ENCODE measurements at regions not wholly inside any gene's neighbourhood (a gene's known extent, or its start where the extent isn't known, plus 50 kb on each side); places are given as distances from the start of the nearest gene placed in this dataset.

GRCh38 chr20:12764851-12765250 lies 243.9 kb upstream of the SPTLC3 start:
- no peak overlapping the region for H3K4me2 ChIP-seq (ENCODE audit: low read length)
- H3K27me3 ChIP-seq (ENCODE audit: control insufficient read depth, low read length) = no peaks in the 10 kb centered on the region
- H3K36me3 ChIP-seq (ENCODE audit: control insufficient read depth, low read length) = no peaks in the 10 kb centered on the region
- no peaks in the 10 kb centered on the region for H3K4me1 ChIP-seq (ENCODE audit: control insufficient read depth, low read length)
- H3K4me3 ChIP-seq (ENCODE audit: low read length) = no peak overlapping the region
- H3K9me2 ChIP-seq (replicated peaks; ENCODE audit: control insufficient read depth, low read length) = no peaks in the 10 kb centered on the region
- H4K20me1 ChIP-seq (ENCODE audit: control insufficient read depth, insufficient read depth, low read depth, low read length) = no peaks in the 10 kb centered on the region
- no peaks in the 10 kb centered on the region for H3F3A ChIP-seq (ENCODE audit: control insufficient read depth, insufficient read depth)
- no peak overlapping the region for H3K27ac ChIP-seq (ENCODE audit: low read depth, low read length)
- H3K79me2 ChIP-seq (ENCODE audit: control insufficient read depth, low read length) = no peaks in the 10 kb centered on the region
- peaks cover 4% of the 10 kb centered on the region; the same call in 1 of the 2 replicates for H3K9me3 ChIP-seq (ENCODE audit: control insufficient read depth, insufficient read depth, low read length)
- TF ChIP-seq CTCF (IDR thresholded peaks at IDR 0.05; ENCODE audit: low read depth, low read length, poor library complexity, severe bottlenecking) (no peak), EZH2phosphoT487 (IDR thresholded peaks at IDR 0.05; ENCODE audit: borderline replicate concordance, low read length) (no peak)

GRCh38 chr20:12773936-12774335 lies 234.8 kb upstream of the SPTLC3 start:
- H3F3A ChIP-seq (ENCODE audit: control insufficient read depth, insufficient read depth) = no peaks in the 10 kb centered on the region
- no peaks in the 10 kb centered on the region for H3K9me3 ChIP-seq (ENCODE audit: control insufficient read depth, insufficient read depth, low read length)
- no peak overlapping the region for H3K4me2 ChIP-seq (ENCODE audit: low read length)
- no peak for TF ChIP-seq CTCF (IDR thresholded peaks at IDR 0.05; ENCODE audit: low read depth, low read length, poor library complexity, severe bottlenecking)
- TF ChIP-seq EZH2phosphoT487 (IDR thresholded peaks at IDR 0.05; ENCODE audit: borderline replicate concordance, low read length) = no peak
- no peaks in the 10 kb centered on the region for H3K9me2 ChIP-seq (replicated peaks; ENCODE audit: control insufficient read depth, low read length)
- H3K4me1 ChIP-seq (ENCODE audit: control insufficient read depth, low read length) = no peaks in the 10 kb centered on the region
- H3K27me3 ChIP-seq (ENCODE audit: control insufficient read depth, low read length) = no peaks in the 10 kb centered on the region
- no peaks in the 10 kb centered on the region for H4K20me1 ChIP-seq (ENCODE audit: control insufficient read depth, insufficient read depth, low read depth, low read length)
- no peaks in the 10 kb centered on the region for H3K36me3 ChIP-seq (ENCODE audit: control insufficient read depth, low read length)
- H3K4me3 ChIP-seq (ENCODE audit: low read length) = no peak overlapping the region
- no peaks in the 10 kb centered on the region for H3K79me2 ChIP-seq (ENCODE audit: control insufficient read depth, low read length)
- H3K27ac ChIP-seq (ENCODE audit: low read depth, low read length) = no peak overlapping the region

GRCh38 chr20:12775041-12775440 lies 233.7 kb upstream of the SPTLC3 start:
- H3K27ac ChIP-seq (ENCODE audit: low read depth, low read length) = no peak overlapping the region
- no peaks in the 10 kb centered on the region for H3K9me3 ChIP-seq (ENCODE audit: control insufficient read depth, insufficient read depth, low read length)
- H3K9me2 ChIP-seq (replicated peaks; ENCODE audit: control insufficient read depth, low read length) = no peaks in the 10 kb centered on the region
- H3K4me3 ChIP-seq (ENCODE audit: low read length) = no peak overlapping the region
- no peak for TF ChIP-seq CTCF (IDR thresholded peaks at IDR 0.05; ENCODE audit: low read depth, low read length, poor library complexity, severe bottlenecking)
- TF ChIP-seq EZH2phosphoT487 (IDR thresholded peaks at IDR 0.05; ENCODE audit: borderline replicate concordance, low read length) = no peak
- no peaks in the 10 kb centered on the region for H3K4me1 ChIP-seq (ENCODE audit: control insufficient read depth, low read length)
- no peaks in the 10 kb centered on the region for H3K36me3 ChIP-seq (ENCODE audit: control insufficient read depth, low read length)
- H3K27me3 ChIP-seq (ENCODE audit: control insufficient read depth, low read length) = no peaks in the 10 kb centered on the region
- no peaks in the 10 kb centered on the region for H3F3A ChIP-seq (ENCODE audit: control insufficient read depth, insufficient read depth)
- H4K20me1 ChIP-seq (ENCODE audit: control insufficient read depth, insufficient read depth, low read depth, low read length) = no peaks in the 10 kb centered on the region
- H3K79me2 ChIP-seq (ENCODE audit: control insufficient read depth, low read length) = no peaks in the 10 kb centered on the region
- H3K4me2 ChIP-seq (ENCODE audit: low read length) = no peak overlapping the region

GRCh38 chr20:12777016-12777415 lies 231.8 kb upstream of the SPTLC3 start:
- H3K4me3 ChIP-seq (ENCODE audit: low read length) = no peak overlapping the region
- no peaks in the 10 kb centered on the region for H3K36me3 ChIP-seq (ENCODE audit: control insufficient read depth, low read length)
- H3K27ac ChIP-seq (ENCODE audit: low read depth, low read length) = no peak overlapping the region
- H3K9me2 ChIP-seq (replicated peaks; ENCODE audit: control insufficient read depth, low read length) = no peaks in the 10 kb centered on the region
- H3K79me2 ChIP-seq (ENCODE audit: control insufficient read depth, low read length) = no peaks in the 10 kb centered on the region
- no peaks in the 10 kb centered on the region for H4K20me1 ChIP-seq (ENCODE audit: control insufficient read depth, insufficient read depth, low read depth, low read length)
- TF ChIP-seq EZH2phosphoT487 (IDR thresholded peaks at IDR 0.05; ENCODE audit: borderline replicate concordance, low read length) = no peak
- no peak for TF ChIP-seq CTCF (IDR thresholded peaks at IDR 0.05; ENCODE audit: low read depth, low read length, poor library complexity, severe bottlenecking)
- no peaks in the 10 kb centered on the region for H3K4me1 ChIP-seq (ENCODE audit: control insufficient read depth, low read length)
- H3K27me3 ChIP-seq (ENCODE audit: control insufficient read depth, low read length) = no peaks in the 10 kb centered on the region
- H3F3A ChIP-seq (ENCODE audit: control insufficient read depth, insufficient read depth) = no peaks in the 10 kb centered on the region
- no peaks in the 10 kb centered on the region for H3K9me3 ChIP-seq (ENCODE audit: control insufficient read depth, insufficient read depth, low read length)
- H3K4me2 ChIP-seq (ENCODE audit: low read length) = no peak overlapping the region

Data from DOHH2 (cell line).